ENCODE measurements at regions not wholly inside any gene's neighbourhood (a gene's known extent, or its start where the extent isn't known, plus 50 kb on each side); places are given as distances from the start of the nearest gene placed in this dataset.

DNA sequence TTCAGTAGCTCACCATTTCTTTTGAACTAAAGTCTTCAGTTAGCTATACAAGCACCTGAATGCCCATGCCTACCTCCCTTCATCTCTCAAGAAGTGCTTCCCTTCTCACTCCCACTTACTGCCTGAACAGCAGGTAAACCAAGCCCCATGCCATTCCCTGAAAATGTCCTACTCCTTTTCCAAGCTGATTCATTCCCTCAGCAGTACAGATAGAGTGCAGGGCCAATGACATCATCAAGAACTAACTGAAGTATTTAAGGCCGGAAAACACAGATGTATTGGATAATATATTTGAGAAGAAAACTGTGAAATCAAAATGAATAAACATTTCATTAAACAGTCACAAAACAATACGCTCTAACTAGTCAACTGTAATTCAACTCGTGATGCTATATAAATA is 478.8 kb upstream of the CDH11 start:
- no peak overlapping the region for H3K4me3 ChIP-seq (ENCODE audit: low read depth, low read length, poor library complexity, severe bottlenecking)
- no TSS peak for BruUV-seq (replicated peaks)
- TF ChIP-seq EZH2phosphoT487 (IDR thresholded peaks at IDR 0.05; ENCODE audit: borderline replicate concordance, low read depth, low read length), result no peak
- H3K79me2 ChIP-seq (ENCODE audit: insufficient read depth, low read depth, low read length), result no peaks in the 10 kb centered on the region
- no peak overlapping the region for H3K27ac ChIP-seq (ENCODE audit: low read depth, low read length, poor library complexity, severe bottlenecking)
- H3K4me2 ChIP-seq (ENCODE audit: low read length), result no peak overlapping the region
- ChIA-PET CTCF (ENCODE audit: unreplicated experiment) (no interaction called here), POLR2A (interaction anchor here (1.0 kb wide), 1 partner anchor 23 kb away, joined by 3 read pairs; no protein-coding TSS in a partner anchor)
- H3K9me2 ChIP-seq (ENCODE audit: insufficient read depth, low read length), result no peaks in the 10 kb centered on the region
- no peaks in the 10 kb centered on the region for H3K9me3 ChIP-seq (ENCODE audit: low read length)
- DNase-seq (ENCODE audit: low spot score), result no peak
- no peaks in the 10 kb centered on the region for H3K36me3 ChIP-seq (ENCODE audit: insufficient read depth, low read length)
- intact Hi-C loops (cut with micrococcal nuclease; ENCODE audit: unreplicated experiment), result no loop called here
- no peaks in the 10 kb centered on the region for H4K20me1 ChIP-seq (ENCODE audit: insufficient read depth, low read length)
- H2AFZ ChIP-seq (ENCODE audit: low read length), result no peak overlapping the region
- H3K4me1 ChIP-seq (ENCODE audit: insufficient read depth, low read length, poor library complexity, severe bottlenecking), result no peaks in the 10 kb centered on the region

DNA sequence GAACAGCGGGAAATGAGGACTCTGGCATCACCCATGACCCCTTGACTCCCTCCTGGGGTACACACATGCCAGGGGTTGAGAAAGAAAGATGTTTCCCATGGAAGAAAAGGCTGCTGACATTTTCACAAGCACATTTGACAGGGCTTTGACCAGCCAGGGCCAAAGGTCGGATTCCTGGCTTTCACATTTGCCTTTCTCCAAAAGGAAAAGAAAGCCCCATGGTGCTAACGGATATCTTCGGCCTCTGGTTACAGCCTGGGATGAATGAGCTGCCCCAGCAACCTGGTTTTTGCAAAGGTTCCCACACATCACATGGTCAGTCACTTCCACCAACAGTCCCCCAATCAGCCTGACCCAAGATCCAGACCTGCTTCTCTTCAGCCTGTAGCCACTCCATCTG is 478.2 kb upstream of the CDH11 start:
- intact Hi-C loops (cut with micrococcal nuclease; ENCODE audit: unreplicated experiment), result no loop called here
- CTCF ChIA-PET (ENCODE audit: unreplicated experiment), result no interaction called here
- Histone ChIP-seq H3K9me2 (ENCODE audit: insufficient read depth, low read length) (no peaks in the 10 kb centered on the region), H3K36me3 (ENCODE audit: insufficient read depth, low read length) (no peaks in the 10 kb centered on the region), H3K4me3 (ENCODE audit: low read depth, low read length, poor library complexity, severe bottlenecking) (no peak overlapping the region), H2AFZ (ENCODE audit: low read length) (no peak overlapping the region), H3K9me3 (ENCODE audit: low read length) (no peaks in the 10 kb centered on the region), H3K79me2 (ENCODE audit: insufficient read depth, low read depth, low read length) (no peaks in the 10 kb centered on the region), H3K27ac (ENCODE audit: low read depth, low read length, poor library complexity, severe bottlenecking) (no peak overlapping the region), H4K20me1 (ENCODE audit: insufficient read depth, low read length) (no peaks in the 10 kb centered on the region), H3K4me1 (ENCODE audit: insufficient read depth, low read length, poor library complexity, severe bottlenecking) (no peaks in the 10 kb centered on the region), H3K4me2 (ENCODE audit: low read length) (no peak overlapping the region)
- TF ChIP-seq EZH2phosphoT487 (IDR thresholded peaks at IDR 0.05; ENCODE audit: borderline replicate concordance, low read depth, low read length), result no peak
- TF ChIP-seq, protein P1, sequence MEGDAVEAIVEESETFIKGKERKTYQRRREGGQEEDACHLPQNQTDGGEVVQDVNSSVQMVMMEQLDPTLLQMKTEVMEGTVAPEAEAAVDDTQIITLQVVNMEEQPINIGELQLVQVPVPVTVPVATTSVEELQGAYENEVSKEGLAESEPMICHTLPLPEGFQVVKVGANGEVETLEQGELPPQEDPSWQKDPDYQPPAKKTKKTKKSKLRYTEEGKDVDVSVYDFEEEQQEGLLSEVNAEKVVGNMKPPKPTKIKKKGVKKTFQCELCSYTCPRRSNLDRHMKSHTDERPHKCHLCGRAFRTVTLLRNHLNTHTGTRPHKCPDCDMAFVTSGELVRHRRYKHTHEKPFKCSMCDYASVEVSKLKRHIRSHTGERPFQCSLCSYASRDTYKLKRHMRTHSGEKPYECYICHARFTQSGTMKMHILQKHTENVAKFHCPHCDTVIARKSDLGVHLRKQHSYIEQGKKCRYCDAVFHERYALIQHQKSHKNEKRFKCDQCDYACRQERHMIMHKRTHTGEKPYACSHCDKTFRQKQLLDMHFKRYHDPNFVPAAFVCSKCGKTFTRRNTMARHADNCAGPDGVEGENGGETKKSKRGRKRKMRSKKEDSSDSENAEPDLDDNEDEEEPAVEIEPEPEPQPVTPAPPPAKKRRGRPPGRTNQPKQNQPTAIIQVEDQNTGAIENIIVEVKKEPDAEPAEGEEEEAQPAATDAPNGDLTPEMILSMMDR (conservative IDR thresholded peaks at IDR 0.05; ENCODE audit: low read length), result no peak
- no TSS peak for BruUV-seq (replicated peaks)
- POLR2A ChIA-PET, result no interaction called here
- no peak for DNase-seq (ENCODE audit: low spot score)

DNA sequence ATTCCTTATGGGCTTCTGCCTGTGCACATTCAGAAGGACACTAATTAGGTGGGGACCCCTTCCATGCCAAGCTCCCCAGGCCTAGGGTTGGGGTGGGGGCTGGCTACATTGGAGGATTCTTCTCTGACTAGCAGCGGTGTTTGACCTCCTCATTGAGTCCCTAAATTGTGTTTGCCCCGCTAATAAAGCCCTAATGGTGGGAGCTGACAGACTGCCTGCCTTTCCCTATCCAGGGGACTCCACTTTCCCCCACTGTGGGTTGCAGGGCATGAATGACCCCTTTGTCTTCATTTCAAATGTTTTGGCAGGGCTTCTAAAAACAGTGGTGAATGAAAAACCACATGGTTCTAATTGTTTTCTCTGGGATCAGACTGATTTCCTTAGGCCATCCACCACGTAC is 476.8 kb upstream of the CDH11 start:
- H2AFZ ChIP-seq (ENCODE audit: low read length), result no peak overlapping the region
- H3K36me3 ChIP-seq (ENCODE audit: insufficient read depth, low read length), result no peaks in the 10 kb centered on the region
- no peaks in the 10 kb centered on the region for H3K9me2 ChIP-seq (ENCODE audit: insufficient read depth, low read length)
- H3K4me3 ChIP-seq (ENCODE audit: low read depth, low read length, poor library complexity, severe bottlenecking), result no peak overlapping the region
- H3K4me1 ChIP-seq (ENCODE audit: insufficient read depth, low read length, poor library complexity, severe bottlenecking), result no peaks in the 10 kb centered on the region
- no peaks in the 10 kb centered on the region for H3K9me3 ChIP-seq (ENCODE audit: low read length)
- H3K4me2 ChIP-seq (ENCODE audit: low read length), result no peak overlapping the region
- CTCF ChIA-PET (ENCODE audit: unreplicated experiment), result no interaction called here
- DNase-seq (ENCODE audit: low spot score), result no peak
- H3K79me2 ChIP-seq (ENCODE audit: insufficient read depth, low read depth, low read length), result no peaks in the 10 kb centered on the region
- TF ChIP-seq, protein P1 (conservative IDR thresholded peaks at IDR 0.05; ENCODE audit: low read length), result no peak
- TF ChIP-seq EZH2phosphoT487 (IDR thresholded peaks at IDR 0.05; ENCODE audit: borderline replicate concordance, low read depth, low read length), result no peak
- intact Hi-C loops (cut with micrococcal nuclease; ENCODE audit: unreplicated experiment), result no loop called here
- POLR2A ChIA-PET, result interaction anchor here (1.3 kb wide), 1 partner anchor 14 kb away, joined by 3 read pairs; no protein-coding TSS in a partner anchor
- H3K27ac ChIP-seq (ENCODE audit: low read depth, low read length, poor library complexity, severe bottlenecking), result no peak overlapping the region
- BruUV-seq (replicated peaks), result no TSS peak
- H4K20me1 ChIP-seq (ENCODE audit: insufficient read depth, low read length), result no peaks in the 10 kb centered on the region
